ENCODE measurements at regions not wholly inside any gene's neighbourhood (a gene's known extent, or its start where the extent isn't known, plus 50 kb on each side); places are given as distances from the start of the nearest gene placed in this dataset.

DNA sequence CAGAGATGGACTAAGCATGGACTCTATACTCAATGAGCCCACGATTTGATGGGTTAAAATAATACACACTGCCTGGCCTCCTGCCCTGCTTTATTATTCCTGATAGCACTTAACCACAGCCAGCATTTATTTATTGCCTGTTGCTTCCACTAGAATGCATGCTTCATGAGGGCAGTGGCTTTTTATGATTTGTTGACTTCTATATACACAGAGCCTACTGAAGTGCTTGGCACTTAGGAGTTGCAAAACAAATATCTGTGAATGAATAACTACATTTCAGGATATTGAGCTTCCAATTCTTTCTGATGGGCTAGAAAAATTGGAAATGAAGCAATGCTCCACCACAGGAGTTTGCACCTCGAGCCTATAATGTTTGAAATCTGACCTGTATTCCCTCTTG, 513.6 kb upstream of the ZMIZ1 start:
- peaks cover 0 to 8% (median 3%) of the 10 kb centered on the region in 4 donors for H3K4me1 ChIP-seq
- H3K9me3 ChIP-seq: no peaks in the 10 kb centered on the region
- intact Hi-C loops (cut with DNase I): no loop called here
- no peaks in the 10 kb centered on the region for H3K27me3 ChIP-seq
- TF ChIP-seq, protein P1, sequence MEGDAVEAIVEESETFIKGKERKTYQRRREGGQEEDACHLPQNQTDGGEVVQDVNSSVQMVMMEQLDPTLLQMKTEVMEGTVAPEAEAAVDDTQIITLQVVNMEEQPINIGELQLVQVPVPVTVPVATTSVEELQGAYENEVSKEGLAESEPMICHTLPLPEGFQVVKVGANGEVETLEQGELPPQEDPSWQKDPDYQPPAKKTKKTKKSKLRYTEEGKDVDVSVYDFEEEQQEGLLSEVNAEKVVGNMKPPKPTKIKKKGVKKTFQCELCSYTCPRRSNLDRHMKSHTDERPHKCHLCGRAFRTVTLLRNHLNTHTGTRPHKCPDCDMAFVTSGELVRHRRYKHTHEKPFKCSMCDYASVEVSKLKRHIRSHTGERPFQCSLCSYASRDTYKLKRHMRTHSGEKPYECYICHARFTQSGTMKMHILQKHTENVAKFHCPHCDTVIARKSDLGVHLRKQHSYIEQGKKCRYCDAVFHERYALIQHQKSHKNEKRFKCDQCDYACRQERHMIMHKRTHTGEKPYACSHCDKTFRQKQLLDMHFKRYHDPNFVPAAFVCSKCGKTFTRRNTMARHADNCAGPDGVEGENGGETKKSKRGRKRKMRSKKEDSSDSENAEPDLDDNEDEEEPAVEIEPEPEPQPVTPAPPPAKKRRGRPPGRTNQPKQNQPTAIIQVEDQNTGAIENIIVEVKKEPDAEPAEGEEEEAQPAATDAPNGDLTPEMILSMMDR (IDR thresholded peaks at IDR 0.05): no peak
- no peak for TF ChIP-seq POLR2A (IDR thresholded peaks at IDR 0.05)
- H3K27ac ChIP-seq: no peak overlapping the region
- no peak overlapping the region for H3K4me3 ChIP-seq
- 41% methylated on average over 2 of the region's 2 CpGs for WGBS (ENCODE audit: insufficient coverage, low coverage, low lambda C conversion rate, missing lambda C conversion rate)
- peak in 2 of 4 donors; percentile 31 to 45 for ATAC-seq
- no peak for DNase-seq
- no peaks in the 10 kb centered on the region for H3K36me3 ChIP-seq

DNA sequence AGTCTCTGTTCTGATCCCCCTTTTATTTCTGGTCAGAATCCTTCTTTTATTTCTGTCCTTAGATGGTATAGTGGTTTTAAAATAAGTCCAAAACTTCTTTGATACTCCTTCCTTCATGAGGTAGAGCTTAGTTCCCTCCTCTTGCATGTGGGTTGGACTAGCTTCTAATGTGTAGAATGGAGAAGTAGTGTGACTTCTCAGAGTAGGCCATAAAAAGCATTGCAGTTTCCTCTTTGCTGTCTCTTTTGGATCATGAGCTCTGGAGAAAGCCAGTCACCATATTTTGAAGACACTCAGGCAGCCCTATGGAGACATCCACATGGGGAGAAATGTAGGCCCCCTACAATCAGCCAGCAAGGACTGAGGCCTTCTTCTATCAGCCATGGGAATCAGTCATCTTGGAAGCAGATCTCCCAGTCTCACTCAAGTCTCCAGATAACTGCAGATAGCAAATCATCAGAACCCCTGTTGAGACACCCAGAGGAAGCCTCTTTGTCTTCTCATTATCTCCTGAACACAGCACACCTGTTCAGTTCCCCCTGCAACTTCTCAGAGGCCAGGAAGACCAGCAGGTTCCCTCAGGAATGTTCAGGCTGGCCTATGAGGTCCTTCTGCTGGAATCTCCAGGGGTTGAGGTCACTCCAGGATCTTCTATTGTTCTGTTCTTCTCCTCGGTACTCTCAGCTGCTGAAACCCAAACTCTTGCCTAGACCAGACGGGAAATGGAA, 511.9 kb upstream of the ZMIZ1 start:
- Histone ChIP-seq H3K4me3 (no peak overlapping the region), H3K27me3 (no peaks in the 10 kb centered on the region), H3K36me3 (no peaks in the 10 kb centered on the region), H3K4me1 (peaks cover 0 to 2% (median 0%) of the 10 kb centered on the region in 4 donors), H3K9me3 (no peaks in the 10 kb centered on the region), H3K27ac (no peak overlapping the region)
- intact Hi-C loops (cut with DNase I): no loop called here
- DNase-seq: no peak
- TF ChIP-seq, protein P1 (IDR thresholded peaks at IDR 0.05): no peak
- no peak for TF ChIP-seq POLR2A (IDR thresholded peaks at IDR 0.05)
- peak in 3 of 4 donors; percentile 28 to 61 (median 31) for ATAC-seq
- 92% methylated on average over 2 of the region's 2 CpGs for WGBS (ENCODE audit: insufficient coverage, low coverage, low lambda C conversion rate, missing lambda C conversion rate)

DNA sequence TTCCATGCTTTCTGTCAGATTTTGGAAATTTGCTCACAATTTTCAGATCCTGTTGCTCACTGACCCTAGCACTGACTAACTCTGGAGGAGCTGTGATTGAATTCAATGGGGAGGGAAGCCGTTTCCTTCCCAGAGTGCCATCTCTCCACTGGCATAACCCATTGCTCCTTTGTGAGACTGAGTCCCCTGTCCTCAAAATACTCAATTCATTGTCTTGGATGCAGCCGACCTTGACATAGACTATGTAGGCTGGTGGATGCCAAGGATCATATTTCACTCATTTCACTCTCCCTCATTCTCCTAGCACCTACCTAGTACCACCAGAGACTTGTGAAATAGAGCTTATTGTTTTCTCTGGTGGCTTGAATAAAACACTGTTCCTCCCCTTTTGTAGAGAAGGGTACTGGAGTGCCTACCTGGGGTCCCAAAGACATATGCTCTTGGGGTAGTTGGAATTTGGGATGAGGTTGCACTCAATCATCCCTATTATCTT, 511.3 kb upstream of the ZMIZ1 start:
- intact Hi-C loops (cut with DNase I): no loop called here
- Histone ChIP-seq H3K27me3 (no peaks in the 10 kb centered on the region), H3K27ac (no peak overlapping the region), H3K9me3 (no peaks in the 10 kb centered on the region), H3K4me1 (no peaks in the 10 kb centered on the region), H3K4me3 (no peak overlapping the region), H3K36me3 (no peaks in the 10 kb centered on the region)
- WGBS (ENCODE audit: insufficient coverage, low coverage, low lambda C conversion rate, missing lambda C conversion rate): 72% methylated on average over 2 of the region's 2 CpGs
- no peak for ATAC-seq
- TF ChIP-seq, protein P1 (IDR thresholded peaks at IDR 0.05): no peak
- TF ChIP-seq POLR2A (IDR thresholded peaks at IDR 0.05): no peak
- DNase-seq: no peak

DNA sequence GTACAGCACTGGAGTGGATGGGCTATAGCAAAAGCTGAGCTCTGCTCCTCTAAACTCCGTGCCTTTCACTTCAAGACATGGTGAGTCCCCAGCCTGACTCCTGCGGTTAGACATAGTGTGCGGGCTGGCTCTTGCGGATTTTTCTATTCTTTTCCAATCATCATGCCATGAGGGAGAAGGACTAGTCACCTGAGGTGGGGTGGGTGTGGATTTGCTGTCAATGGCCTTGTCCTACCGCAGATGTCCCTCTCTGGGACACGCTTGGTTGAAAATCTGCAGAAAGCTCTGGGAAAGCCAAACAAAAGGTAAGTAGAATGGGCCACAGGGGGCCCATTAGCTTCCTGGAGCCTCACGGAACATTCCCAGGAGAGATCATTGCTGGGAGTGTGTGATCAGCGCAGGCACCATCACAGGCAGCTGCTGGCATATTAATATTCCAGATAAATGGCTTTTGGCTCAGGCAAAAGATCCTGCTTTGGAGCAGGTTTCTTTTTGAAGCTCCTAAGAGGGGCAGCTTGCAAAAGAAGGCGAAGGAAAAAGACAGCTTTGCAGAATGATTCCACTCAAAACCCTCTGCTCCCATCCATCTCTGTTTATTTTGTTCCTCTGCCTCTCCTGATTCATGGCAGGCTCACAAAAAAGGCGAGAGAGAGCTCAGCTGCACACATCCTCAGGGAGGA, 509.0 kb upstream of the ZMIZ1 start:
- Histone ChIP-seq H3K27me3 (no peaks in the 10 kb centered on the region), H3K36me3 (no peaks in the 10 kb centered on the region), H3K4me3 (no peak overlapping the region), H3K27ac (no peak overlapping the region), H3K9me3 (no peaks in the 10 kb centered on the region), H3K4me1 (no peaks in the 10 kb centered on the region)
- TF ChIP-seq POLR2A (IDR thresholded peaks at IDR 0.05): no peak
- TF ChIP-seq, protein P1 (IDR thresholded peaks at IDR 0.05): no peak
- ATAC-seq: no peak
- DNase-seq: no peak
- WGBS (ENCODE audit: insufficient coverage, low coverage, low lambda C conversion rate, missing lambda C conversion rate): 89% methylated on average over 6 of the region's 10 CpGs
- intact Hi-C loops (cut with DNase I): no loop called here

Data from right lobe of liver (tissue), 6 donors.